Activated T-helper 17 cell treated with anti-CD3 and anti-CD28 coated beads, Interleukin-2, amount 50 U/mL, for 72 hours (primary cell): ENCODE measurements at regions not wholly inside any gene's neighbourhood (a gene's known extent, or its start where the extent isn't known, plus 50 kb on each side); places are given as distances from the start of the nearest gene placed in this dataset.
"Not testable (repeated sequence)": the region's sequence is repeated elsewhere in the genome, so short reads cannot be mapped to it uniquely, and the experiment has no call there.

Source experiments
- ATAC-seq: fragments of 150-1000 bp; cut with Tn5 transposase; replicated peaks from 2 replicates; pipeline ENCODE4 v1.10.0; 2021; ENCODE audit warnings: mild to moderate bottlenecking, moderate library complexity
- H3K27ac Mint-ChIP-seq: one replicate; pipeline ENCODE4 v1.8.0; 2022; ENCODE audit warnings: mixed read lengths
- H3K27me3 Mint-ChIP-seq: one replicate; pipeline ENCODE4 v1.8.0; 2022; ENCODE audit warnings: mixed read lengths
- H3K36me3 Mint-ChIP-seq: one replicate; pipeline ENCODE4 v1.8.0; 2022; ENCODE audit warnings: low read depth, mild to moderate bottlenecking, mixed read lengths
- H3K4me1 Mint-ChIP-seq: one replicate; pipeline ENCODE4 v1.8.0; 2022; ENCODE audit warnings: mixed read lengths
- H3K4me3 Mint-ChIP-seq: one replicate; pipeline ENCODE4 v1.8.0; 2022; ENCODE audit warnings: mild to moderate bottlenecking, mixed read lengths
- H3K9me3 Mint-ChIP-seq: one replicate; pipeline ENCODE4 v1.8.0; 2022; ENCODE audit warnings: mixed read lengths

- ATAC-seq, H3K27ac Mint-ChIP-seq, H3K4me3 Mint-ChIP-seq, H3K27me3 Mint-ChIP-seq, H3K36me3 Mint-ChIP-seq, H3K9me3 Mint-ChIP-seq, H3K4me1 Mint-ChIP-seq: not testable (repeated sequence)
These were observed 265.5 kb downstream of the POTEB3 start for GRCh38 chr15:21174761-21175160.

GRCh38 chr15:21151203-21151966 is 285.3 kb upstream of the POTEB2 start:
- not testable (repeated sequence) for ATAC-seq, H3K4me3 Mint-ChIP-seq, H3K27me3 Mint-ChIP-seq, H3K9me3 Mint-ChIP-seq, H3K27ac Mint-ChIP-seq, H3K4me1 Mint-ChIP-seq, H3K36me3 Mint-ChIP-seq

GRCh38 chr15:21148136-21148535 is 282.0 kb upstream of the POTEB2 start:
- H3K27me3 Mint-ChIP-seq, H3K27ac Mint-ChIP-seq, H3K36me3 Mint-ChIP-seq, H3K4me3 Mint-ChIP-seq, H3K4me1 Mint-ChIP-seq, ATAC-seq, H3K9me3 Mint-ChIP-seq: not testable (repeated sequence)

DNA sequence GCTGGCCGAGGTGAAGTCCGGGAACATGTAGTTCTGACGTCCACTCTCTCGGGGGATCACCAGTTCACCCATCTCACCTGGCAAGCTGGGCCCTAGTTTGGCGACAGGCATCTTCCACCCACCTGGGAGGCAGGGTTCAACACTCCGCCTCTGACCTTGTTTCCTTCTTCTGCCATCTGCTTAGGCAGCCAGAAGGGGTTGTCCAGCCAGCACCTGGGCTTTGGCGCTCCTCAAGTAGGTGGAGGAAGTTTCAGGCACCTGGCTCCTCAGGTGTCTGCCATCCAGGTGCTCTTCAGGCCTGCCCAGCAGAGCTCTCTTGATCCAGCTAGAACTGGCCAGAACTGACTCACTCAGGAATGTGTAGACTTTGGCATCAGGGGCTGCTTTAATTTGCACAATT is 267.8 kb upstream of the POTEB2 start:
- not testable (repeated sequence) for H3K27ac Mint-ChIP-seq, ATAC-seq, H3K4me1 Mint-ChIP-seq

GRCh38 chr15:21112271-21113053 is 246.3 kb upstream of the POTEB2 start:
- not testable (repeated sequence) for H3K4me1 Mint-ChIP-seq, H3K27me3 Mint-ChIP-seq, H3K36me3 Mint-ChIP-seq, H3K27ac Mint-ChIP-seq, H3K9me3 Mint-ChIP-seq, ATAC-seq, H3K4me3 Mint-ChIP-seq

More for the DNA sequence above, 267.8 kb upstream of the POTEB2 start:
- H3K4me3 Mint-ChIP-seq, H3K27me3 Mint-ChIP-seq, H3K36me3 Mint-ChIP-seq, H3K9me3 Mint-ChIP-seq: not testable (repeated sequence)

DNA sequence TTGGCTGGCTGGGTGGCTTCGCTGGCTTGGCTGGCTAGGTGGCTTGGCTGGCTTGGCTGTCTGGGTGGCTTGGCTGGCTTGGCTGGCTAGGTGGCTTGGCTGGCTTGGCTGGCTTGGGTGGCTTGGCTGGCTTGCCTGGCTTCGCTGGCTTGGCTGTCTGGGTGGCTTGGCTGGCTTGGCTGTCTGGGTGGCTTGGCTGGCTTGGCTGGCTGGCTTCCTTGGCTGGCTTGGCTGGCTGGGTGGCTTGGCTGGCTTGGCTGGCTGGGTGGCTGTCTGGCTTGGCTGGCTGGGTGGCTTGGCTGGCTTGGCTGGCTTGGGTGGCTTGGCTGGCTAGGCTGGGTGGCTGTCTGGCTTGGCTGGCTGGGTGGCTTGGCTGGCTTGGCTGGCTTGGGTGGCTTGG is 245.7 kb upstream of the POTEB2 start:
- H3K4me1 Mint-ChIP-seq, ATAC-seq, H3K9me3 Mint-ChIP-seq, H3K36me3 Mint-ChIP-seq, H3K4me3 Mint-ChIP-seq, H3K27ac Mint-ChIP-seq, H3K27me3 Mint-ChIP-seq: not testable (repeated sequence)

- not testable (repeated sequence) for H3K27me3 Mint-ChIP-seq, H3K9me3 Mint-ChIP-seq, H3K4me3 Mint-ChIP-seq, ATAC-seq, H3K4me1 Mint-ChIP-seq, H3K27ac Mint-ChIP-seq, H3K36me3 Mint-ChIP-seq
These were observed 245.1 kb upstream of the POTEB2 start for GRCh38 chr15:21111172-21111571.

DNA sequence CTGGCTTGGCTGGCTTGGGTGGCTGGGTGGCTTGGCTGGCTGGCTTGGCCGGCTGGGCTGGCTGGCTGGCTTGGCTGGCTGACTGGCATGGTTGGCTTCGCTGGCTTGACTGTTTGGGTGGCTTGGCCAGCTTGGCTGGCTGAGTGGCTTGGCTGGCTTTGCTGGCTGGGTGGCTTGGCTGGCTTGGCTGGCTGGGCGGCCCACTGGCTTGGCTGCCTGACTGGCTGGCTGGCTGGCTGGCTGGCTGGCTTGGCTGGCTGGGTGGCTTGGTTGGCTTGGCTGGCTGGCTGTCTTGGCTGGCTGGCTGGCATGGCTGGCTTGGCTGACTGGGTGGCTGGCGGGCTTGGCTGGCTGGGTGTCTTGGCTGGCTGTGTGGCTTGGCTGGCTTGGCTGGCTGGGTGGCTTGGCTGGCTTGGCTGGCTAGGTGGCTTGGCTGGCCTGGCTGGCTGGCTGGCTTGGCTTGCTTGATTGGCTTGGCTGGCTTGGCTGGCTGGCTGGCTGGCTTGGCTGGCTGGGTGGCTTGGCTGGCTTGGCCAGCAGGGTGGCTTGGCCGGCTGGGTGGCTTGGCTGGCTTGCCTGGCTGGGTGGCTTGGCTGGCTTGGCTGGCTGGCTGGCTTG is 244.2 kb upstream of the POTEB2 start:
- H3K9me3 Mint-ChIP-seq, H3K36me3 Mint-ChIP-seq, H3K4me3 Mint-ChIP-seq, H3K27me3 Mint-ChIP-seq, H3K4me1 Mint-ChIP-seq, ATAC-seq, H3K27ac Mint-ChIP-seq: not testable (repeated sequence)

DNA sequence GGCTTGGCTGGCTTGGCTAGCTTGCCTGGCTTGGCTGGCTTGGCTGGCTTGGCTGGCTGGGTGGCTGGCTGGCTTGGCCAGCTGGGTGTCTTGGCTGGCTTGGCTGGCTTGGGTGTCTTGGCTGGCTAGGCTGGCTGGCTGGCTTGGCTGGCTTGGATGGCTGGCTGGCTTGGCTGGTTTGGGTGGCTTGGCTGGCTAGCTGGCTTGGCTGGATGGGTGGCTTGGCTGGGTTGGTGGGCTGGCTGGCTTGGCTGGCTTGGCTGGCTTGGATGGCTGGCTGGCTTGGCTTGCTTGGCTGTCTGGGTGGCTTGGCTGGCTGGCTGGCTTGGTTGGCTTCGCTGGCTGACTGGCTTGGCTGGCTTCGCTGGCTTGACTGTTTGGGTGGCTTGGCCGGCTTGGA is 242.3 kb upstream of the POTEB2 start:
- not testable (repeated sequence) for H3K36me3 Mint-ChIP-seq, H3K27ac Mint-ChIP-seq, H3K4me3 Mint-ChIP-seq, H3K27me3 Mint-ChIP-seq, ATAC-seq, H3K4me1 Mint-ChIP-seq, H3K9me3 Mint-ChIP-seq

GRCh38 chr15:21107399-21108381 is 241.6 kb upstream of the POTEB2 start:
- not testable (repeated sequence) for H3K27ac Mint-ChIP-seq, H3K4me3 Mint-ChIP-seq, ATAC-seq, H3K27me3 Mint-ChIP-seq, H3K4me1 Mint-ChIP-seq, H3K9me3 Mint-ChIP-seq, H3K36me3 Mint-ChIP-seq

DNA sequence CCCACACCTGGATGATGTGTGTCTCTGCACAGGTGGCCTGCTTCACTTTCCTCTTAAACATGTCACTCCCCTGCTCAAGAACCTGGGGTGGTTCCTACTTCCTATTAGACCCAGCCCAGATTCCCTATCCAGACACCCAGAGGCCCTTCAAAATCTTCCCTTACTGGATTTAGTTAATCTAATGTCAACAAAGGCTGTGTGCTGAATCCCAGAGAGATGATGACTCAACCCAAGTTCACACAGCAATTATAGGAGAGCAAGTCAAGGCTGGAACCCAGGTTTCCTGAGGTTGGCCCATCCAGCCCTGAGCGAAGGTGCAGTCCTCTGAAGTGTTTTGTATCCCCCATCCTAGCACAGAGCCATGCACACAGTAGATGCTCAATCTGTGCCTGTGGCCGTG is 230.5 kb upstream of the POTEB2 start:
- not testable (repeated sequence) for ATAC-seq, H3K36me3 Mint-ChIP-seq, H3K27me3 Mint-ChIP-seq, H3K4me1 Mint-ChIP-seq, H3K4me3 Mint-ChIP-seq, H3K27ac Mint-ChIP-seq, H3K9me3 Mint-ChIP-seq

DNA sequence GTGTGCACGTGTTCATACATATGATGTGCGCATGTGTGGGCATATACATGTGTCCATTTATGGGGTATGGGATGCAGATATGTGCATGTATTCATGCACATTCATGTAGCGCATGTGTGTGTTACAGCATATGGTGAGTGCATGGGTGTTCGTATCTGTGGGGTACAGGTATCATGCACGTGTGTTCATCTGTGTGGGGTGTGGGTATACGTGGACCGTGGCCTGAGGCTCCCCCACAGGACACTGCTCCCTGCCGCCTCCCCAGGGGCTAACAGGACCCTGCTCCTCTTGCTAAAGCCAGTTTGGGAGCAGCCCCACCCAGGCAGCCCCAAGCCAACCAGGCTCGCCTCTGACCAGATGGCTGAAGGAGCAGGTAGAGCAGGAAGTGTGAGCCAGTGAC is 213.4 kb upstream of the POTEB2 start:
- not testable (repeated sequence) for H3K4me3 Mint-ChIP-seq, ATAC-seq, H3K27me3 Mint-ChIP-seq, H3K36me3 Mint-ChIP-seq, H3K9me3 Mint-ChIP-seq, H3K27ac Mint-ChIP-seq, H3K4me1 Mint-ChIP-seq

- H3K9me3 Mint-ChIP-seq, H3K4me1 Mint-ChIP-seq, H3K4me3 Mint-ChIP-seq: not testable (repeated sequence)
These were observed 202.8 kb upstream of the POTEB2 start for GRCh38 chr15:21068917-21069316.

DNA sequence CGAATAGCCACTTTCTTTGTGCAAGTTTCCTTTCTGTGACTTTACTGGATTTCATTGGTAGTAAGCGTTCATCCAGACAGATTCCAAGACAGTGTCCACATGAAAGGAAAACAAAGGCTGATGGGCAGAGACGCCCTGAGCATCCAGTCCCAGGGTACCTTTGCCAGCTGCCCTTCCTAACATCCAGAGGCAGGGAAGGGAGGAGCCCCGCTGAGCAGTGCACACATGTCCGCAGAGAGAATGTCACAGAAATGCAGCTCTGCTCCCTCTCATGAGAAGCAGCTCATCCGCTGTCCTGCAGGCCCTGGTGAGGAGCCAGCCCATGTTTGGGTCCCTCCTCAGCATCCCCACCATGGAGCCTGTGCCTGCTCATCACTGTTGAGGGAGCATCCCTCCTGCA is 197.4 kb upstream of the POTEB2 start:
- H3K27me3 Mint-ChIP-seq, H3K9me3 Mint-ChIP-seq, H3K4me1 Mint-ChIP-seq, H3K27ac Mint-ChIP-seq, H3K4me3 Mint-ChIP-seq, ATAC-seq, H3K36me3 Mint-ChIP-seq: not testable (repeated sequence)

More at GRCh38 chr15:21068917-21069316, 202.8 kb upstream of the POTEB2 start:
- not testable (repeated sequence) for H3K27ac Mint-ChIP-seq, ATAC-seq, H3K36me3 Mint-ChIP-seq, H3K27me3 Mint-ChIP-seq
